Activated CD4-positive, CD25-positive, alpha-beta regulatory T cell (primary cell): ENCODE measurements at regions not wholly inside any gene's neighbourhood (a gene's known extent, or its start where the extent isn't known, plus 50 kb on each side); places are given as distances from the start of the nearest gene placed in this dataset.

Experiments used
- DNase-seq, 4 experiments: peaks; one replicate each; lab custom pipeline; 2025; lab: John Stamatoyannopoulos, UW

GRCh38 chr12:89185181-89185580, 167.1 kb downstream of the DUSP6 start:
- no peak for DNase-seq

GRCh38 chr12:89183985-89184435, 168.3 kb downstream of the DUSP6 start:
- no peak for DNase-seq

GRCh38 chr12:89181271-89181920, 170.9 kb downstream of the DUSP6 start:
- no peak for DNase-seq

GRCh38 chr12:89180496-89180895, 171.8 kb downstream of the DUSP6 start:
- DNase-seq, result no peak

- DNase-seq, result no peak
These were observed 172.3 kb downstream of the DUSP6 start for GRCh38 chr12:89179983-89180382.

- no peak for DNase-seq
These were observed 173.1 kb downstream of the DUSP6 start for GRCh38 chr12:89179245-89179644.

- no peak for DNase-seq
These were observed 174.4 kb downstream of the DUSP6 start for GRCh38 chr12:89177802-89178395.

GRCh38 chr12:89176676-89177075, 175.6 kb downstream of the DUSP6 start:
- DNase-seq, result no peak

GRCh38 chr12:89173678-89174077, 178.6 kb downstream of the DUSP6 start:
- no peak for DNase-seq

- no peak for DNase-seq
These were observed 179.2 kb downstream of the DUSP6 start for GRCh38 chr12:89173096-89173495.

- no peak for DNase-seq
These were observed 180.1 kb downstream of the DUSP6 start for GRCh38 chr12:89172224-89172623.

GRCh38 chr12:89169321-89169720, 183.0 kb downstream of the DUSP6 start:
- DNase-seq, result no peak

- DNase-seq, result no peak
These were observed 184.3 kb downstream of the DUSP6 start for GRCh38 chr12:89167986-89168385.

GRCh38 chr12:89166525-89166934, 185.8 kb downstream of the DUSP6 start:
- DNase-seq, result no peak

GRCh38 chr12:89166121-89166520, 186.2 kb downstream of the DUSP6 start:
- no peak for DNase-seq

GRCh38 chr12:89165703-89166102, 186.6 kb downstream of the DUSP6 start:
- DNase-seq, result no peak

- no peak for DNase-seq
These were observed 188.4 kb downstream of the DUSP6 start for GRCh38 chr12:89163918-89164317.

- DNase-seq, result peak in 1 of 4 experiments; percentile 7
These were observed 189.6 kb downstream of the DUSP6 start for GRCh38 chr12:89162589-89163261.

- no peak for DNase-seq
These were observed 190.7 kb downstream of the DUSP6 start for GRCh38 chr12:89161557-89161956.

GRCh38 chr12:89160716-89161123, 191.6 kb downstream of the DUSP6 start:
- peak in 1 of 4 experiments; percentile 10 for DNase-seq

- DNase-seq, result no peak
These were observed 194.9 kb downstream of the DUSP6 start for GRCh38 chr12:89157413-89157812.

- DNase-seq, result no peak
These were observed 195.4 kb downstream of the DUSP6 start for GRCh38 chr12:89156862-89157262.

GRCh38 chr12:89156340-89156739, 196.0 kb downstream of the DUSP6 start:
- DNase-seq, result no peak
